IMR-90 (cell line): ENCODE measurements at regions not wholly inside any gene's neighbourhood (a gene's known extent, or its start where the extent isn't known, plus 50 kb on each side); places are given as distances from the start of the nearest gene placed in this dataset.

Experiments
- ATAC-seq: fragments of 200-7000 bp; cut with Tn5 transposase; 2 replicates; pipeline ENCODE4 v1.9.1; 2020; ENCODE audit warnings: low read depth, mild to moderate bottlenecking, moderate library complexity
- BruUV-seq: library from RNA; stranded (reverse); fragments of 400-500 nt; replicated peaks from 2 replicates; lab custom pipeline; 2021; lab: Mats Ljungman, UMichigan
- CTCF ChIA-PET: fragments of 300-600 bp; formaldehyde crosslinking; extraction: SDS; loops from one replicate; lab custom pipeline; 2021; ENCODE audit warnings: antibody characterized with exemption; lab: Yijun Ruan, JAX
- POLR2A ChIA-PET: fragments of 300-600 bp; sonication (Branson Sonifier 250); formaldehyde crosslinking; loops from one replicate; lab custom pipeline; 2022; ENCODE audit warnings: antibody characterized with exemption; ENCODE audit not compliant: unreplicated experiment; lab: Charles Lee
- DNase-seq: peaks from one replicate; pipeline ENCODE4 v3.0.0; 2013
- H2AFZ ChIP-seq: replicated peaks from 2 replicates; pipeline ENCODE3; 2013; ENCODE audit warnings: low read length, mild to moderate bottlenecking; ENCODE audit not compliant: poor library complexity
- H2AK5ac ChIP-seq: 2 replicates; pipeline ENCODE4 v1.6.1; 2013; ENCODE audit warnings: low read depth, low read length, inconsistent platforms
- H2AK9ac ChIP-seq: replicated peaks from 2 replicates; pipeline ENCODE3; 2013; ENCODE audit warnings: mild to moderate bottlenecking, low read depth, low read length, moderate library complexity; ENCODE audit not compliant: poor library complexity
- H2BK120ac ChIP-seq: 2 replicates; pipeline ENCODE4 v1.6.1; 2013; ENCODE audit warnings: low read depth, low read length, inconsistent platforms
- H2BK15ac ChIP-seq: 3 replicates; pipeline ENCODE4 v1.6.1; 2013; ENCODE audit warnings: low read depth, low read length, inconsistent platforms
- H2BK20ac ChIP-seq: 2 replicates; pipeline ENCODE4 v1.6.1; 2013; ENCODE audit warnings: low read depth, mild to moderate bottlenecking, inconsistent platforms, low read length, moderate library complexity
- H2BK5ac ChIP-seq: 2 replicates; pipeline ENCODE4 v1.6.1; 2013; ENCODE audit warnings: mild to moderate bottlenecking, low read depth, low read length, inconsistent platforms; ENCODE audit not compliant: poor library complexity, severe bottlenecking
- H3K14ac ChIP-seq: replicated peaks from 2 replicates; pipeline ENCODE4 v1.6.1; 2013; ENCODE audit warnings: low read depth, low read length, inconsistent platforms
- H3K18ac ChIP-seq: 2 replicates; pipeline ENCODE4 v1.6.1; 2013; ENCODE audit warnings: low read depth, low read length, control low read depth
- H3K23ac ChIP-seq: 2 replicates; pipeline ENCODE4 v1.6.1; 2013; ENCODE audit warnings: low read depth, low read length, inconsistent platforms
- H3K27ac ChIP-seq: 2 replicates; pipeline ENCODE4 v1.5.1; 2013; ENCODE audit warnings: mild to moderate bottlenecking, control low read depth, low read length; ENCODE audit not compliant: insufficient read depth
- H3K27me3 ChIP-seq: 2 replicates; pipeline ENCODE4 v1.6.1; 2013; ENCODE audit warnings: low read length; ENCODE audit not compliant: control insufficient read depth, insufficient read depth
- H3K36me3 ChIP-seq: 2 replicates; pipeline ENCODE4 v1.6.1; 2013; ENCODE audit warnings: low read length, mixed read lengths; ENCODE audit not compliant: control insufficient read depth, insufficient read depth
- H3K4ac ChIP-seq: 2 replicates; pipeline ENCODE4 v1.6.1; 2013; ENCODE audit warnings: low read depth, low read length, inconsistent platforms
- H3K4me1 ChIP-seq: 2 replicates; pipeline ENCODE4 v1.6.1; 2013; ENCODE audit warnings: low read length, mixed read lengths; ENCODE audit not compliant: control insufficient read depth, insufficient read depth
- H3K4me2 ChIP-seq: 2 replicates; pipeline ENCODE4 v1.6.1; 2013; ENCODE audit warnings: low read depth, mild to moderate bottlenecking, control low read depth, low read length, moderate library complexity
- H3K4me3 ChIP-seq: 2 replicates; pipeline ENCODE4 v1.5.1; 2013; ENCODE audit warnings: low read depth, mild to moderate bottlenecking, control low read depth, low read length, moderate library complexity; ENCODE audit not compliant: insufficient read depth
- H3K56ac ChIP-seq: 2 replicates; pipeline ENCODE4 v1.6.1; 2013; ENCODE audit warnings: low read length, inconsistent platforms; ENCODE audit not compliant: insufficient read depth; ENCODE audit errors: extremely low read depth
- H3K79me1 ChIP-seq, 2 experiments: 2 replicates each; pipeline ENCODE4 v1.6.1; 2013; ENCODE audit warnings: low read length in 2 of 2, inconsistent platforms in 1 of 2, low read depth in 1 of 2
- H3K9ac ChIP-seq: 2 replicates; pipeline ENCODE4 v1.6.1; 2013; ENCODE audit warnings: low read depth, low read length, control low read depth
- H3K9me1 ChIP-seq: 2 replicates; pipeline ENCODE4 v1.6.1; 2013; ENCODE audit warnings: low read length, inconsistent platforms; ENCODE audit not compliant: insufficient read depth
- H3K9me3 ChIP-seq: 2 replicates; pipeline ENCODE4 v1.6.1; 2013; ENCODE audit warnings: low read length; ENCODE audit not compliant: control insufficient read depth, insufficient read depth
- H4K20me1 ChIP-seq: 2 replicates; pipeline ENCODE4 v1.6.1; 2013; ENCODE audit warnings: low read length, inconsistent platforms; ENCODE audit not compliant: insufficient read depth
- H4K5ac ChIP-seq: 2 replicates; pipeline ENCODE4 v1.6.1; 2013; ENCODE audit warnings: mild to moderate bottlenecking, low read depth, low read length, control low read depth
- H4K8ac ChIP-seq, 2 experiments: 2 replicates each; pipeline ENCODE4 v1.6.1; 2013; ENCODE audit warnings: low read depth in 2 of 2, low read length in 2 of 2, control low read depth in 1 of 2, inconsistent platforms in 1 of 2
- H4K91ac ChIP-seq: 2 replicates; pipeline ENCODE4 v1.6.1; 2013; ENCODE audit warnings: low read depth, low read length, inconsistent platforms; ENCODE audit not compliant: insufficient read depth
- MAZ ChIP-seq: IDR thresholded peaks from 2 replicates; pipeline ENCODE4 v1.6.1; 2012; ENCODE audit warnings: low read depth, mild to moderate bottlenecking, low read length, improper control_type of control experiment, moderate library complexity, borderline replicate concordance
- NFE2L2 ChIP-seq: fragments of 150-350 bp; IDR thresholded peaks from 2 replicates; pipeline ENCODE4 v1.6.1; 2016; ENCODE audit warnings: low read depth, mild to moderate bottlenecking, low read length
- WGBS, 2 experiments: methylation state at CpG; one replicate each; pipeline versions ENCODE4 v1.1.5 to v1.1.7; 2013; ENCODE audit warnings: missing lambda C conversion rate in 2 of 2; ENCODE audit not compliant: insufficient read length in 1 of 2; ENCODE audit errors: extremely low coverage in 2 of 2; 5-methylcytosine and 5-hydroxymethylcytosine counted together
- dilution Hi-C: fragments of 300-500 bp; cut with HindIII; formaldehyde crosslinking; loops from one replicate; pipeline ENCODE4 v1.14.3; 2018; ENCODE audit warnings: low sequenced_read_pairs; ENCODE audit not compliant: unreplicated experiment
- in situ Hi-C: fragments of 300-500 bp; cut with MboI; formaldehyde crosslinking; loops from 3 replicates; pipeline ENCODE4 v1.14.3; 2019; ENCODE audit warnings: low sequenced_read_pairs, inconsistent platforms, mixed read lengths
- intact Hi-C: fragments of 100-400 bp; cut with micrococcal nuclease; formaldehyde crosslinking; loops from 2 replicates; pipeline ENCODE4 v1.10.0; 2022
- TF ChIP-seq, protein P1 (sequence below): fragments of 150-350 bp; IDR thresholded peaks from 2 replicates; pipeline ENCODE4 v1.6.1; 2017; ENCODE audit warnings: mild to moderate bottlenecking, antibody characterized with exemption, low read length, low read depth

GRCh38 chr10:78470267-78471103 is 436.8 kb downstream of the RPS24 start:
- in situ Hi-C loops: no loop called here

More at GRCh38 chr10:78470267-78471103, 436.8 kb downstream of the RPS24 start:
- Histone ChIP-seq H2AK5ac (peak overlapping the region; percentile 13; the same call in 1 of the 2 replicates), H3K4me1 (peaks cover 4% of the 10 kb centered on the region; the same call in 1 of the 2 replicates), H3K4ac (no peak overlapping the region; the same call in 1 of the 2 replicates), H3K4me3 (no peak overlapping the region), H3K18ac (no peak overlapping the region), H2BK120ac (no peak overlapping the region), H2BK20ac (no peak overlapping the region), H3K4me2 (no peak overlapping the region), H4K91ac (no peak overlapping the region), H2BK5ac (no peak overlapping the region), H3K23ac (no peak overlapping the region), H4K5ac (no peak overlapping the region), H2AK9ac (no peak overlapping the region), H3K14ac (no peak overlapping the region), H3K9ac (no peak overlapping the region), H2AFZ (no peak overlapping the region), H3K79me1 (no peaks in the 10 kb centered on the region), H3K9me1 (no peaks in the 10 kb centered on the region; the same call in 1 of the 2 replicates), H4K8ac (no peak overlapping the region), H3K9me3 (no peaks in the 10 kb centered on the region), H3K56ac (no peak overlapping the region), H3K27me3 (no peaks in the 10 kb centered on the region), H3K27ac (no peak overlapping the region), H2BK15ac (no peak overlapping the region), H3K36me3 (no peaks in the 10 kb centered on the region), H4K20me1 (no peaks in the 10 kb centered on the region)
- POLR2A ChIA-PET: no interaction called here
- dilution Hi-C loops (no loop called here), intact Hi-C loops (no loop called here)
- CTCF ChIA-PET: no interaction called here
- DNase-seq (peak; percentile 18), ATAC-seq (peak; percentile 27)
- BruUV-seq: no TSS peak
- TF ChIP-seq MAZ (no peak), NFE2L2 (no peak)
- TF ChIP-seq, protein P1, sequence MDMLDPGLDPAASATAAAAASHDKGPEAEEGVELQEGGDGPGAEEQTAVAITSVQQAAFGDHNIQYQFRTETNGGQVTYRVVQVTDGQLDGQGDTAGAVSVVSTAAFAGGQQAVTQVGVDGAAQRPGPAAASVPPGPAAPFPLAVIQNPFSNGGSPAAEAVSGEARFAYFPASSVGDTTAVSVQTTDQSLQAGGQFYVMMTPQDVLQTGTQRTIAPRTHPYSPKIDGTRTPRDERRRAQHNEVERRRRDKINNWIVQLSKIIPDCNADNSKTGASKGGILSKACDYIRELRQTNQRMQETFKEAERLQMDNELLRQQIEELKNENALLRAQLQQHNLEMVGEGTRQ: no peak
- no CpG with 5 or more reads among the region's 7 CpGs for WGBS, 2 experiments
